ENCODE measurements at regions not wholly inside any gene's neighbourhood (a gene's known extent, or its start where the extent isn't known, plus 50 kb on each side); places are given as distances from the start of the nearest gene placed in this dataset.
"Not testable (repeated sequence)": the region's sequence is repeated elsewhere in the genome, so short reads cannot be mapped to it uniquely, and the experiment has no call there.

DNA sequence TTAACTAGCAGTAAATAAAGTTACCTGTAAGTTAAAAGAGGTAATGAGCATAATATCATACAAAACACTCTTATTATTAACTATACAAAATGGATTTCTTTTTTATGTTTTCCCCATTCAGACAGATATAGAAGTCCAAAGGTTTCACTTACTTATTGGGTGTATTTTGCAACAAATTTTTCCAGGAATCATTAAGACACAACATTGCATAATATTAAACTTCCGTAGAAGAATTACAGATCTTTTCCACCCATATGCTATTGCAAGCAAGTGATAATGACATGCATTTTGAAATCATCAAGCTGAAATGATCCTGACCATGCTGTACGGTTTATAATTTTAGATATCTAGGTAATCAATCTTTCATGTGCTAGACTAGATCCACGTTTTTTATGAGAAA lies 957.0 kb downstream of the NCAM2 start:
- Histone ChIP-seq H3K9me3 (ENCODE audit: control insufficient read depth, insufficient read depth, low read length) (no peaks in the 10 kb centered on the region), H3K9ac (ENCODE audit: low read depth, low read length) (no peak overlapping the region), H3K36me3 (ENCODE audit: insufficient read depth, low read length) (no peaks in the 10 kb centered on the region), H3K4me1 (ENCODE audit: insufficient read depth, low read length) (no peaks in the 10 kb centered on the region)

DNA sequence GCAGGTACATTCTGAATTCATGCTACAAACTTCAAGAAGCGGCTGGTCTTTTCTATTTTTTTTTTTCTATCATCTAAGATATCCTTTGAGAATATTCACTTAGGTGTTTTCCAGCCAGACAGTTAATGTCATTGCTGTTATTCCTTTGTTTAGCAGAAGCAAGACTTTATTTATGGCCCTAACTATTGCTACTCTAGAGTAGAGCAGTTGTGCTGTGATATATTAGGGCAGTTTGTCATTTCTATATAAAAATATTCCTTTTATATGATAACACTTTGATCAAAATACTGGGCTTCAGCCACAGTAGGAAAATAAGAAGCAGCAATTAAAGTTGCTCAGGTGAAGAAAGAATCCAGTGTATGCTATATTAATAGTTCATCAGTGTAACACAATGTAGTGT lies 959.3 kb downstream of the NCAM2 start:
- no peaks in the 10 kb centered on the region for H3K9me3 ChIP-seq (ENCODE audit: control insufficient read depth, insufficient read depth, low read length)
- H3K36me3 ChIP-seq (ENCODE audit: insufficient read depth, low read length): no peaks in the 10 kb centered on the region
- no peak overlapping the region for H3K9ac ChIP-seq (ENCODE audit: low read depth, low read length)
- no peaks in the 10 kb centered on the region for H3K4me1 ChIP-seq (ENCODE audit: insufficient read depth, low read length)

DNA sequence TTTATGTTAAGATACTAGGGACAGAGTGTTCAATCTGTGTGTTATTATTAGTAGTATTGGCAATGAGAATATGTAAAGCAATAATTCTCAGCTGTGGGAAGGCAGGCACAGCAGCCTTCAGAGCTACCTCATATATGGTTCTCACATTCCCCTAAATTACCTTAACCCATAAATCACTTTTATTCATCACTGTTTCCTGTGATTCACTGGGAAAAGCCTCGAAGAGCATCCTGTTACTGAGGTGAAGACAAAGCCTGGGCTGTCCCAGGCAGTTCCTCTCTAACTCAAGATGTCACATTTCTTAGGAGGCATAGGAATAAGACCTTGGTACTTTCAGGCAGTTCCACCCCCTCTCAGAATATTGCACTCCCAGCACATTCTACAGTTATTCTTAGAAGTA lies 965.7 kb downstream of the NCAM2 start:
- Histone ChIP-seq H3K9ac (ENCODE audit: low read depth, low read length) (no peak overlapping the region), H3K9me3 (ENCODE audit: control insufficient read depth, insufficient read depth, low read length) (peaks cover 17% of the 10 kb centered on the region), H3K4me1 (ENCODE audit: insufficient read depth, low read length) (no peaks in the 10 kb centered on the region), H3K36me3 (ENCODE audit: insufficient read depth, low read length) (no peaks in the 10 kb centered on the region)

DNA sequence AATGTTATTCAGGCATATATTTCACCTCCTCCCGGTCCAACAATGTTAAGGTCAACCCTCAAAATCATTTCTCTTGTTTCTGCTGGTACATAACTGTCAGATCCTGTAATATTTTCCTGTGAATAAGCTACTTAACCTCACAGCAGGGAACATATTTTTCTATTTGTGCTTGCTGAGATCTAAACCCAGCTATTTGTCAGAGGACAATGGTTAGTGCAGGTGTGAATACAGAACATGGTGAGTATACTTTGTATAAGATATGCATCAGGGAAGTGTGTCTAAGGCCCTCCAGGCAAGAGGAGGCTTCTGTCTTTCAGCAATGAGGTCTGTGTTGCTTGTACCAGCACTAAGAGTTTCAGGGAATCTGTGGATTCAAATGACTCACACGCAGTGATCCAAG lies 970.6 kb downstream of the NCAM2 start:
- no peaks in the 10 kb centered on the region for H3K36me3 ChIP-seq (ENCODE audit: insufficient read depth, low read length)
- peaks cover 14% of the 10 kb centered on the region for H3K9me3 ChIP-seq (ENCODE audit: control insufficient read depth, insufficient read depth, low read length)
- H3K9ac ChIP-seq (ENCODE audit: low read depth, low read length): no peak overlapping the region
- H3K4me1 ChIP-seq (ENCODE audit: insufficient read depth, low read length): no peaks in the 10 kb centered on the region

DNA sequence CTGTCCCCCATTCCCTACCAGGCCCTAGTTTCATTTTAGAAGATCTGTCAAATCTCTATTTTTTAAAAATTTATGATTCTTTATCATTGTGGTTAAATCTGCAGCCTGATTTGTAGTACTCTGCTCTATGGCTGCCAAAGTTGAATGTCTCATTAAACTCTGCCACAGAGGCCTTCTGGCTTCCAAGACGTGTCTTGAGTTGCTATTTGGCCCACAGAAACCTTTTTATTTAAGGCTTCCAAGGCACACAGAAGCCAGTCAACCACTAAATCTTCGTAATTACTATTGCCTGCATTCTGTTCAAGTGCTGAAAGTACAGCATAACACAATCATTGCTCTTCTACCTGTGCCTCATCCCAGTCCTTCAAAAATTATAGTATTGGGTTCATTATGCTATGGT lies 971.0 kb downstream of the NCAM2 start:
- H3K9ac ChIP-seq (ENCODE audit: low read depth, low read length): no peak overlapping the region
- no peaks in the 10 kb centered on the region for H3K36me3 ChIP-seq (ENCODE audit: insufficient read depth, low read length)
- peaks cover 10% of the 10 kb centered on the region for H3K9me3 ChIP-seq (ENCODE audit: control insufficient read depth, insufficient read depth, low read length)
- H3K4me1 ChIP-seq (ENCODE audit: insufficient read depth, low read length): no peaks in the 10 kb centered on the region

DNA sequence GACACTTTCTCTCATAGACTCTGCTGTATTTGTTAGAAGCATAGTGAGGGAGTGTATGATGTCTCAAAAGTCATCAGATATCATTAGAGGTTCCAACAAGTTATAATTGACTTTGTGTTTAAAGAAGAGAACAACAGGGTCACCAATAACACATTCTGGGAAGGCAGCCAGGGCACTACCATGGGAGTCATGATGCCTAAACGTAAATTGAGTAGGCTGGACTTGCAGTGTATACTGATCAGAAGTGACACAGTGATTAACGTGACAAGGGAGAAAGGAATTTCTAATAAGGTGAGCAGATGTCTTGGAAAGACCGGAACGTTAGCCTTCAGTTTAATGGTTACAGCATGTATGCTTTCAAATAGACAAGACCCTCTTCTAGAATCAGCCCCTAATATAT lies 973.2 kb downstream of the NCAM2 start:
- H3K9ac ChIP-seq (ENCODE audit: low read depth, low read length): no peak overlapping the region
- H3K9me3 ChIP-seq (ENCODE audit: control insufficient read depth, insufficient read depth, low read length): no peaks in the 10 kb centered on the region
- H3K36me3 ChIP-seq (ENCODE audit: insufficient read depth, low read length): no peaks in the 10 kb centered on the region
- H3K4me1 ChIP-seq (ENCODE audit: insufficient read depth, low read length): no peaks in the 10 kb centered on the region

DNA sequence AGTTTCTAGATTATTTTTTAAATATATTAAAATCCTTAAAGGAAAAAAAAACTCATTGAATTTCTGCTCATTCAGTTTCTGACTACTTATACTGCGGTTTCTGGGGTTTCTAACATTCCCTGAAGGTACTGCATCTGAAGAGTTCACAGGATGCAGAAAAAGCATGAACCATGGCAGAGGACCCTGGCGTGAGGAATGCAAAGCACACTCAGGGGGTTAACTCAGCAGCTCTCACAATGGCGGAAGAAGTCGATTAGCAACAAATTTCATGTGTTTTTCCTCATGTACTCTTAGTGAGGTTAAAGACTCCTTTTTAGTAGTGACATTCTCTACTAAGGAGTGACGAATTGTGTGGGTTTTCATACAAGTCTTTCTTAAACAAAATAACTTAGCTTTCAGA lies 975.6 kb downstream of the NCAM2 start:
- Histone ChIP-seq H3K9me3 (ENCODE audit: control insufficient read depth, insufficient read depth, low read length) (no peaks in the 10 kb centered on the region), H3K4me1 (ENCODE audit: insufficient read depth, low read length) (no peaks in the 10 kb centered on the region), H3K9ac (ENCODE audit: low read depth, low read length) (no peak overlapping the region), H3K36me3 (ENCODE audit: insufficient read depth, low read length) (no peaks in the 10 kb centered on the region)

DNA sequence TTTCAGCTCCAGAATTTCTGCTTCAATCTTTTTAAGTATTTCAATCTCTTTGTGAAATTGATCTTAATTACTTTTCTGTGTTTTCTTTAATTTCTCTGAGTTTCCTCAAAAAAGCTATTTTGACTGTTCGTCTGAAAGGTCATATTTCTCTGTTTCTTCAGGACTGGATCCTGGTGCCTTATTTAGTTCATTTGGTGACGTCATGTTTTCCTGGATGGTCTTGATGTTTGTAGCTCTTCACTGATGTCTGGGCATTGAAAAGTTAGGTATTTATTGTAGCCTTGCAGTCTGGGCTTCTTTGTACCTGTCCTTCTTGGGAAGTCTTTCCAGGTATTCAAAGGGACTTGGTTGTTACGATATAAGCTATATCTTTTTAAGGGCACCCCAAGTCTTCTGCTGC lies 998.7 kb downstream of the NCAM2 start:
- H3K9ac ChIP-seq (ENCODE audit: low read depth, low read length): no peak overlapping the region
- no peaks in the 10 kb centered on the region for H3K36me3 ChIP-seq (ENCODE audit: insufficient read depth, low read length)
- no peaks in the 10 kb centered on the region for H3K9me3 ChIP-seq (ENCODE audit: control insufficient read depth, insufficient read depth, low read length)
- H3K4me1 ChIP-seq (ENCODE audit: insufficient read depth, low read length): no peaks in the 10 kb centered on the region

DNA sequence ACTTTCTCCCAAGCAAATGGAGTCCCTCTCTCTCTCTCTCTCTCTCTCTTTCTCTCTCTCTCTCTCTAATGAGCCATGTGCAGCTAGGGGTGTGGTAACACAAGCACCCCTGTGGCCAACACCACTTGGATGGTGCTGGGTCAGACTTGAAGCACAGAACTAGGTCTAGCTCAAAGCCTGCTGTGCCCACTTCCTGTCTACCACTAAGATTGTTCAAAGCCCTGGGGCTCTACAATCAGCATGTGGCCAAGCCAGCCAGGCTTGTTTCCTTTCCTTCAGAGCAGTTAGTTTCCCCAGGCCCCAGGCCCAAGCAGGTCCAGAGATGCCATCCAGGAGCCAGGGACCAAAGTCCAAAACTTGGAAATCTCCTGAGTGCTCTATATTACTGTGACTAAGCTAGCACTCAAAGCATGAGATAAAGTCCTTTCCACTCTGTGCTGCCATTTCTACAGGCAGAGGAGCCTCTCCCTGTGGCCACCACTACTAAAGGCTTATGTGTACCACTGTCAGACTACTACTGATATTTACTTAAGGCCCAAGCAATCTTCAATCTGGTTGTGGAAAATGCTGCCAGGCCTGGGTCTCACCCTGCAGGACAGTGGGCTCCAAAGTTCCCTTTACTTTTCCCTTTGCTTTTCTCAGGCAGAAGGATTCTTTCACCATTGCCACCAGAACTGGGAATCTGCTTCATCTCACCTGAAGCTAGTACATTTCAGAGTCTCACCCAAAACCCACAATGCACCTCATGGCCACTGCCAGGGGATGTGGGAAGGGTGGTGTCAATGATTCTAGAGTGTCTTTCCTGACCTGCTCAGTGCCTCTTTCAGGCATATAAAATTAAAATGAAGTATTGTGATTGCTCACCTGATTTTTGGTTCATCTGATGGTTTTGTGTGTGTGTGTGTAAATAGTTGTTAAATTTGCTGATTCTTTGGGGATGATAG lies 999.5 kb downstream of the NCAM2 start:
- H3K9ac ChIP-seq (ENCODE audit: low read depth, low read length): no peak overlapping the region
- H3K4me1 ChIP-seq (ENCODE audit: insufficient read depth, low read length): no peaks in the 10 kb centered on the region
- no peaks in the 10 kb centered on the region for H3K36me3 ChIP-seq (ENCODE audit: insufficient read depth, low read length)
- H3K9me3 ChIP-seq (ENCODE audit: control insufficient read depth, insufficient read depth, low read length): no peaks in the 10 kb centered on the region

DNA sequence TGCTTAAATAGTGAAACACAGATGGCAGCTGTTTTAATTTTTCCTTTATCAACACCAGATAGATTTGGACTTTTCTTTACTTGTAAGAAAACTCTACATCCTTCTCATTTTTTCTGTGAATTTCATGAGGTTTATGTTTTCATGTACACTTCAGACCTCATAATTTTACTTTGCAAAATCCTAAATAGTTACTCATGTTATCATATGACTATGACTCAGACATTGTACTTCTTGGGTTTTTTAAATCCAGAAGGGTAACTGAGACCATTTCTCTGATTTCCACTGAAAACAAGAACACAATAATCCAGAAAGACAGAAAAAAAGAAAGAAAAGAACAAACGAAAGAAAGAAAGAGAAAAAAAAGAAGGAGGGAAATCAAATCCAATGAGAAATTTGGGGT lies 1021.6 kb downstream of the NCAM2 start:
- Histone ChIP-seq H3K9ac (ENCODE audit: low read depth, low read length) (no peak overlapping the region), H3K4me1 (ENCODE audit: insufficient read depth, low read length) (no peaks in the 10 kb centered on the region), H3K9me3 (ENCODE audit: control insufficient read depth, insufficient read depth, low read length) (no peaks in the 10 kb centered on the region), H3K36me3 (ENCODE audit: insufficient read depth, low read length) (no peaks in the 10 kb centered on the region)

DNA sequence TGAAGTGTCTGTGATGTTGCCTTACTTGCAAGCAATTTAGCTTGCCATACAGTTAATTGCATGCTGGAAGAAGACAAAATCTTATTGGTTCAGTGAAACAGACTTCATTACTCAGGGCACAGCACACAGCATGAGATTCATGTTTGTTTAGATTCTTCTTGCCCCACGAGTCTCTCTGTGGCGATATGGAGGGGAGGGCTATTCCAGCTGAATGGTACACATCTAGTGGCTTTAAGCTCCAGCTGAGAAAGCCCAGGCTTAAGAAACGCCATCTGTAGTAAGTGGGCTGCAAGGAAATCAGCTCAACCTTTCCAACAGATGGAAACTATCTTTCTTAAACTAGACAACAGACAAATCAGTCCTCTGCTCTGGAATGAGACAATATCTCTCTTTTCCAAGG lies 1022.0 kb downstream of the NCAM2 start:
- no peaks in the 10 kb centered on the region for H3K9me3 ChIP-seq (ENCODE audit: control insufficient read depth, insufficient read depth, low read length)
- no peaks in the 10 kb centered on the region for H3K36me3 ChIP-seq (ENCODE audit: insufficient read depth, low read length)
- no peak overlapping the region for H3K9ac ChIP-seq (ENCODE audit: low read depth, low read length)
- H3K4me1 ChIP-seq (ENCODE audit: insufficient read depth, low read length): no peaks in the 10 kb centered on the region

DNA sequence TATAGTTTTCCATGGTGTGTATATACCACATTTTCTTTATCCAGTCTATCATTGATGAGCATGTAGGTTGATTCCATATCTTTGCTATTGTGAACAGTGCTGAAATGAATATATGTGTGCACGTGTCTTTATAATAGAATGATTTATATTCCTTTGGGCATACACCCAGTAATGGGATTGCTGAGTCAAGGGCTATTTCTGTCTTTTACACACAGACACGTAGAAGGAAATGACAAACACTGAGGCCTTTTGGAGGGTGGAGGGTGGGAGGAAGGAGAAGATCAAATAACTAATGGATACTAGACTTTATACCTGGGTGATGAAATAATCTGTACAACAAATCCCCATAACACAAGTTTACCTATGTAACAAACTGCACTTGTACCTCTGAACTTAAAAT lies 1025.7 kb downstream of the NCAM2 start:
- not testable (repeated sequence) for H3K4me1 ChIP-seq (ENCODE audit: insufficient read depth, low read length); H3K9me3 ChIP-seq (ENCODE audit: control insufficient read depth, insufficient read depth, low read length); H3K9ac ChIP-seq (ENCODE audit: low read depth, low read length); H3K36me3 ChIP-seq (ENCODE audit: insufficient read depth, low read length)

DNA sequence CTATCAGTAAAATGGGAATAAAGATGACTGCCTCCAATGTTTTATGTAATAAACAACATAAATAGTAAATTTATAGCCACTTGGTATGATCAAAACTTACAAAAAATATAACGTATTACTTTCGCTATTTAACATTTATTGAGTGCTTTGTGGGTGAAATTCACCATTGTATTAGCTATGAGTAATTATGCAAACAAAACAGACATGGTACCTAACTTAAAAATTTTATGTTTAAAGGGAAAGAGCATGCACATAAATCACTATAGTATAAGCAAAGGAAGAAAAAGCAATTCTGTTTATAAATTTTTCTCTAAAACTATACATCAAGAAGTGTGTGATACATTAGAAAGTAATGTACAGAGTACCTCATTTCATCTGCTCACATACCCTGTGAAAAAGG lies 1046.2 kb downstream of the NCAM2 start:
- Histone ChIP-seq H3K9ac (ENCODE audit: low read depth, low read length) (no peak overlapping the region), H3K9me3 (ENCODE audit: control insufficient read depth, insufficient read depth, low read length) (no peaks in the 10 kb centered on the region), H3K4me1 (ENCODE audit: insufficient read depth, low read length) (no peaks in the 10 kb centered on the region), H3K36me3 (ENCODE audit: insufficient read depth, low read length) (no peaks in the 10 kb centered on the region)

DNA sequence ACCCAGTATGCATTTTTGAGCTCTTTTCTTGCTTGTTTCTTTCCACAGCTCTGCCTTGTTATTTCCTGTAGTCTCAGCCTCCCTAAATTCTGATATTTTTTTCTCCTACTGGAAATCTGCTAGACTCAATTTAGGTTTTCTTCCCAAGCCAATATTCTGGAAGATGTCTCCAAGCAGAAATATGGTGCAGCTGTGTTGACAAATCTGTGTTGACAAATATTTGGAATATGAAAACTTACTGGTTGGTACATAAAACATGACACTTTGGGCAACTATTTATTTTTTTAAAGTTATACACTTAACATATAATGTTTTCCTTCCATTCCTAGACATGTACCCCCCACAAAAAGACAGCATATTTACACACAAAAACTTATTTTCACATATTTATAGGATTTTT lies 1048.4 kb downstream of the NCAM2 start:
- Histone ChIP-seq H3K4me1 (ENCODE audit: insufficient read depth, low read length) (no peaks in the 10 kb centered on the region), H3K9ac (ENCODE audit: low read depth, low read length) (no peak overlapping the region), H3K36me3 (ENCODE audit: insufficient read depth, low read length) (no peaks in the 10 kb centered on the region), H3K9me3 (ENCODE audit: control insufficient read depth, insufficient read depth, low read length) (no peaks in the 10 kb centered on the region)

DNA sequence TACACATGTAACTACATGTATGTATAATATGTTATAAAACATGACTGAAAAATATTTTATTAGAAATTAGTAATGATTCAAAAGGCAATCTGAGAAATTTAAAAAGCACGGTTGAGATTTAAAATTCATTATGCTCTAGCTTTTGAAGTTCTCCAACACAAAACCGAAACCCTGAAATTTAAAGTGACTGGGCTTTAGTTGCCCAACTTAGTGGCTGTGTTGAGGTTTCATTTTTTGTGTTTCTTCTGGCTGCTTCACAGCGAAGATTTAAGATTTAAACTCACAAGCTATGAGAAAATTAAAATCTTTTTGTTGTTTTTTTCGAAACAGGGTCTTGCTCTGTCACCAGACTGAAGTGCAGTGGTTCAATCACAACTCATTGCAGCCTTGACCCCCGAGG lies 1058.7 kb downstream of the NCAM2 start:
- Histone ChIP-seq H3K9ac (ENCODE audit: low read depth, low read length) (no peak overlapping the region), H3K36me3 (ENCODE audit: insufficient read depth, low read length) (no peaks in the 10 kb centered on the region), H3K4me1 (ENCODE audit: insufficient read depth, low read length) (no peaks in the 10 kb centered on the region), H3K9me3 (ENCODE audit: control insufficient read depth, insufficient read depth, low read length) (no peaks in the 10 kb centered on the region)

All from ES-I3 (cell line).